Esophagus squamous epithelium (tissue), 4 donors: ENCODE measurements at regions not wholly inside any gene's neighbourhood (a gene's known extent, or its start where the extent isn't known, plus 50 kb on each side); places are given as distances from the start of the nearest gene placed in this dataset.

Experiments used
- POLR2A ChIP-seq, 4 donors: fragments of 450-650 bp; IDR thresholded peaks; one replicate each; pipeline ENCODE4 v1.6.1; 2017; ENCODE audit warnings: antibody characterized with exemption in 4 of 4, mild to moderate bottlenecking in 4 of 4, moderate library complexity in 3 of 4
- TF ChIP-seq, protein P1 (sequence below), 6 experiments: fragments of 450-650 bp in 4 of 6; fragments of 200-600 bp in 2 of 6; sonication (generic) in 2 of 6; IDR thresholded peaks; one replicate each; pipeline ENCODE4 v1.5.1; 2016 to 2019; ENCODE audit warnings: antibody characterized with exemption in 6 of 6, mild to moderate bottlenecking in 4 of 6, moderate library complexity in 4 of 6

DNA sequence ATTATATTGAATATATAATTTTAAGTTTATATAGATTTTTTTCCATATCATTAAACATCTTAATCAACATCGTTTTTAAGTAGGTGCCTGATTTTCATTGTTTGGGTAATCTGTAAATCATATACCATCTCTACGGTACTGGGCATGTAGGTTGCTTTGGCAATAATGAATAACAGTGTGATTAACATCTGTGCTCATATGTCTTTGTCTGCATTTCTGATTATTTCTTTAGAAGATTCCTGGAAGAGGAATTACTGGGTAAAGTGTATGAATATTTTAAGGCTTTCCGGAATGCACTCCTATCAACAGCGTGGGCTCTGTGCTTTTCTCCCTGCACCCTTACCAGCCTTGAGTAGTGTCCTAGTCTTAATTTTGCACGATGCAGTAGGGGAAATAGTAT lies 119.8 kb upstream of the LIPC start:
- TF ChIP-seq, protein P1, sequence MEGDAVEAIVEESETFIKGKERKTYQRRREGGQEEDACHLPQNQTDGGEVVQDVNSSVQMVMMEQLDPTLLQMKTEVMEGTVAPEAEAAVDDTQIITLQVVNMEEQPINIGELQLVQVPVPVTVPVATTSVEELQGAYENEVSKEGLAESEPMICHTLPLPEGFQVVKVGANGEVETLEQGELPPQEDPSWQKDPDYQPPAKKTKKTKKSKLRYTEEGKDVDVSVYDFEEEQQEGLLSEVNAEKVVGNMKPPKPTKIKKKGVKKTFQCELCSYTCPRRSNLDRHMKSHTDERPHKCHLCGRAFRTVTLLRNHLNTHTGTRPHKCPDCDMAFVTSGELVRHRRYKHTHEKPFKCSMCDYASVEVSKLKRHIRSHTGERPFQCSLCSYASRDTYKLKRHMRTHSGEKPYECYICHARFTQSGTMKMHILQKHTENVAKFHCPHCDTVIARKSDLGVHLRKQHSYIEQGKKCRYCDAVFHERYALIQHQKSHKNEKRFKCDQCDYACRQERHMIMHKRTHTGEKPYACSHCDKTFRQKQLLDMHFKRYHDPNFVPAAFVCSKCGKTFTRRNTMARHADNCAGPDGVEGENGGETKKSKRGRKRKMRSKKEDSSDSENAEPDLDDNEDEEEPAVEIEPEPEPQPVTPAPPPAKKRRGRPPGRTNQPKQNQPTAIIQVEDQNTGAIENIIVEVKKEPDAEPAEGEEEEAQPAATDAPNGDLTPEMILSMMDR (IDR thresholded peaks at IDR 0.05) = no peak
- no peak for TF ChIP-seq POLR2A (IDR thresholded peaks at IDR 0.05)
